Natural killer cell treated with Interleukin-12 subunit alpha and Interleukin-12 subunit beta and Interleukin-15 and Interleukin-18, amount 100 ng/mL, for 72 hours (primary cell): ENCODE measurements at regions not wholly inside any gene's neighbourhood (a gene's known extent, or its start where the extent isn't known, plus 50 kb on each side); places are given as distances from the start of the nearest gene placed in this dataset.
"Not testable (repeated sequence)": the region's sequence is repeated elsewhere in the genome, so short reads cannot be mapped to it uniquely, and the experiment has no call there.

Source experiments
- ATAC-seq, 2 donors: fragments of 150-1000 bp; cut with Tn5 transposase in 1 of 2; sonication (Bioruptor Pico), chemical (Tn5 transposase) in 1 of 2; 2 replicates each; pipeline ENCODE4 v1.10.0; 2021
- DNase-seq: peaks from one replicate; pipeline ENCODE4 v3.0.0; 2022; ENCODE audit warnings: low spot score
- H3K27ac Mint-ChIP-seq, 2 donors: 1 replicate in 1 of 2; 2 replicates in 1 of 2; pipeline ENCODE4 v1.8.0; 2022; ENCODE audit warnings: mixed read lengths in 2 of 2, mild to moderate bottlenecking in 1 of 2, moderate library complexity in 1 of 2
- H3K27me3 Mint-ChIP-seq, 2 donors: 1 replicate in 1 of 2; 2 replicates in 1 of 2; pipeline ENCODE4 v1.8.0; 2022; ENCODE audit warnings: mixed read lengths in 2 of 2
- H3K36me3 Mint-ChIP-seq: one replicate; pipeline ENCODE4 v1.8.0; 2022; ENCODE audit warnings: mixed read lengths
- H3K4me1 Mint-ChIP-seq, 2 donors: 1 replicate in 1 of 2; 2 replicates in 1 of 2; pipeline ENCODE4 v1.8.0; 2022; ENCODE audit warnings: low read depth in 2 of 2, mixed read lengths in 2 of 2, mild to moderate bottlenecking in 1 of 2
- H3K4me3 Mint-ChIP-seq: one replicate; pipeline ENCODE4 v1.8.0; 2022; ENCODE audit warnings: mixed read lengths
- H3K9me3 Mint-ChIP-seq: 2 replicates; pipeline ENCODE4 v1.8.0; 2022; ENCODE audit warnings: mixed read lengths

GRCh38 chr16:22633799-22634198 lies 123.1 kb downstream of the NPIPB5 start:
- H3K4me1 Mint-ChIP-seq: no peaks in the 10 kb centered on the region
- no peaks in the 10 kb centered on the region for H3K9me3 Mint-ChIP-seq
- DNase-seq: no peak
- no peak overlapping the region for H3K4me3 Mint-ChIP-seq
- ATAC-seq: no peak
- no peaks in the 10 kb centered on the region for H3K36me3 Mint-ChIP-seq
- peaks cover 6 to 10% of the 10 kb centered on the region in 2 donors for H3K27me3 Mint-ChIP-seq
- no peak overlapping the region for H3K27ac Mint-ChIP-seq

- DNase-seq (no peak), ATAC-seq (peak in 1 of 2 donors; percentile 25)
- Mint-ChIP-seq H3K27ac (no peak overlapping the region), H3K4me3 (no peak overlapping the region), H3K4me1 (no peaks in the 10 kb centered on the region), H3K36me3 (no peaks in the 10 kb centered on the region), H3K9me3 (no peaks in the 10 kb centered on the region), H3K27me3 (peaks cover 6 to 10% of the 10 kb centered on the region in 2 donors)
These were observed 124.3 kb downstream of the NPIPB5 start for GRCh38 chr16:22634954-22635353.

- peaks cover 6 to 10% of the 10 kb centered on the region in 2 donors for H3K27me3 Mint-ChIP-seq
- no peak for ATAC-seq
- no peak overlapping the region for H3K27ac Mint-ChIP-seq
- H3K36me3 Mint-ChIP-seq: no peaks in the 10 kb centered on the region
- no peaks in the 10 kb centered on the region for H3K9me3 Mint-ChIP-seq
- no peak for DNase-seq
- no peaks in the 10 kb centered on the region for H3K4me1 Mint-ChIP-seq
- H3K4me3 Mint-ChIP-seq: no peak overlapping the region
These were observed 124.7 kb downstream of the NPIPB5 start for GRCh38 chr16:22635357-22635761.

GRCh38 chr16:22635801-22636200 lies 125.1 kb downstream of the NPIPB5 start:
- Mint-ChIP-seq H3K4me3 (no peak overlapping the region), H3K4me1 (no peaks in the 10 kb centered on the region), H3K27me3 (peaks cover 6 to 10% of the 10 kb centered on the region in 2 donors), H3K9me3 (no peaks in the 10 kb centered on the region), H3K27ac (no peak overlapping the region), H3K36me3 (no peaks in the 10 kb centered on the region)
- DNase-seq (no peak), ATAC-seq (no peak)

- H3K27me3 Mint-ChIP-seq: peaks cover 3 to 6% of the 10 kb centered on the region in 2 donors
These were observed 127.9 kb downstream of the NPIPB5 start for GRCh38 chr16:22638393-22639206.

GRCh38 chr16:22641131-22641628 lies 130.5 kb downstream of the NPIPB5 start:
- H3K4me3 Mint-ChIP-seq: no peak overlapping the region
- H3K36me3 Mint-ChIP-seq: no peaks in the 10 kb centered on the region
- H3K27me3 Mint-ChIP-seq: no peaks in the 10 kb centered on the region
- ATAC-seq (no peak), DNase-seq (no peak)
- H3K4me1 Mint-ChIP-seq: no peaks in the 10 kb centered on the region
- no peaks in the 10 kb centered on the region for H3K9me3 Mint-ChIP-seq
- H3K27ac Mint-ChIP-seq: no peak overlapping the region

More at GRCh38 chr16:22638393-22639206, 127.9 kb downstream of the NPIPB5 start:
- DNase-seq (no peak), ATAC-seq (no peak)
- no peaks in the 10 kb centered on the region for H3K9me3 Mint-ChIP-seq
- no peak overlapping the region for H3K27ac Mint-ChIP-seq
- no peaks in the 10 kb centered on the region for H3K36me3 Mint-ChIP-seq
- no peaks in the 10 kb centered on the region for H3K4me1 Mint-ChIP-seq
- H3K4me3 Mint-ChIP-seq: no peak overlapping the region

- Mint-ChIP-seq H3K4me3 (no peak overlapping the region), H3K9me3 (no peaks in the 10 kb centered on the region), H3K27ac (no peak overlapping the region), H3K27me3 (no peaks in the 10 kb centered on the region), H3K4me1 (no peaks in the 10 kb centered on the region), H3K36me3 (no peaks in the 10 kb centered on the region)
- ATAC-seq (peak; percentile 11), DNase-seq (no peak)
These were observed 131.9 kb downstream of the NPIPB5 start for GRCh38 chr16:22642416-22643088.

- H3K36me3 Mint-ChIP-seq, H3K9me3 Mint-ChIP-seq, H3K27ac Mint-ChIP-seq, ATAC-seq, H3K4me1 Mint-ChIP-seq, H3K4me3 Mint-ChIP-seq, DNase-seq, H3K27me3 Mint-ChIP-seq: not testable (repeated sequence)
These were observed 132.5 kb downstream of the NPIPB5 start for GRCh38 chr16:22643203-22643602.

GRCh38 chr16:22643886-22644285 lies 133.2 kb downstream of the NPIPB5 start:
- Mint-ChIP-seq H3K27ac (no peak overlapping the region), H3K4me3 (no peak overlapping the region), H3K36me3 (no peaks in the 10 kb centered on the region), H3K27me3 (no peaks in the 10 kb centered on the region), H3K4me1 (no peaks in the 10 kb centered on the region), H3K9me3 (no peaks in the 10 kb centered on the region)
- no peak for ATAC-seq
- no peak for DNase-seq

GRCh38 chr16:22645868-22646267 lies 135.2 kb downstream of the NPIPB5 start:
- ATAC-seq: peak in 1 of 2 donors; percentile 17
- Mint-ChIP-seq H3K4me3 (no peak overlapping the region), H3K27ac (no peak overlapping the region), H3K4me1 (no peaks in the 10 kb centered on the region), H3K9me3 (no peaks in the 10 kb centered on the region), H3K27me3 (no peaks in the 10 kb centered on the region), H3K36me3 (no peaks in the 10 kb centered on the region)
- no peak for DNase-seq

- H3K36me3 Mint-ChIP-seq: no peaks in the 10 kb centered on the region
- ATAC-seq: no peak
- peaks cover 0 to 2% of the 10 kb centered on the region in 2 donors for H3K27me3 Mint-ChIP-seq
- H3K9me3 Mint-ChIP-seq: no peaks in the 10 kb centered on the region
- H3K27ac Mint-ChIP-seq: no peak overlapping the region
- DNase-seq: no peak
- H3K4me1 Mint-ChIP-seq: no peaks in the 10 kb centered on the region
- H3K4me3 Mint-ChIP-seq: no peak overlapping the region
These were observed 136.4 kb downstream of the NPIPB5 start for GRCh38 chr16:22646948-22647556.

GRCh38 chr16:22648141-22648540 lies 137.4 kb downstream of the NPIPB5 start:
- Mint-ChIP-seq H3K9me3 (no peaks in the 10 kb centered on the region), H3K4me3 (no peak overlapping the region), H3K36me3 (no peaks in the 10 kb centered on the region), H3K27me3 (peaks cover 2 to 3% of the 10 kb centered on the region in 2 donors), H3K4me1 (no peaks in the 10 kb centered on the region), H3K27ac (no peak overlapping the region)
- DNase-seq (no peak), ATAC-seq (no peak)

GRCh38 chr16:22648941-22649340 lies 138.2 kb downstream of the NPIPB5 start:
- H3K27ac Mint-ChIP-seq: no peak overlapping the region
- no peaks in the 10 kb centered on the region for H3K9me3 Mint-ChIP-seq
- H3K4me1 Mint-ChIP-seq: no peaks in the 10 kb centered on the region
- H3K36me3 Mint-ChIP-seq: no peaks in the 10 kb centered on the region
- H3K4me3 Mint-ChIP-seq: no peak overlapping the region
- ATAC-seq (no peak), DNase-seq (no peak)
- H3K27me3 Mint-ChIP-seq: peaks cover 2 to 8% of the 10 kb centered on the region in 2 donors
